WERI-Rb-1 (cell line): ENCODE measurements at regions not wholly inside any gene's neighbourhood (a gene's known extent, or its start where the extent isn't known, plus 50 kb on each side); places are given as distances from the start of the nearest gene placed in this dataset.

ENCODE experiments used
- DNase-seq: peaks from one replicate; pipeline ENCODE4 v3.0.0-alpha.2; 2020
- H3K27ac ChIP-seq: fragments of 250-450 bp; sonication (Bioruptor Pico); 2 replicates; pipeline ENCODE4 v1.5.1; 2020; ENCODE audit warnings: mild to moderate bottlenecking, moderate library complexity
- H3K27me3 ChIP-seq: fragments of 250-450 bp; sonication (Bioruptor Pico); 2 replicates; pipeline ENCODE4 v1.5.1; 2021; ENCODE audit warnings: mild to moderate bottlenecking, low read depth, moderate library complexity; ENCODE audit not compliant: insufficient read depth, severe bottlenecking
- H3K36me3 ChIP-seq: fragments of 250-450 bp; sonication (Bioruptor Pico); 2 replicates; pipeline ENCODE4 v1.5.1; 2020; ENCODE audit warnings: mild to moderate bottlenecking, moderate library complexity
- H3K4me3 ChIP-seq: 2 replicates; pipeline ENCODE4 v1.5.1; 2011; ENCODE audit warnings: low read depth, mild to moderate bottlenecking, control low read depth, low read length
- H3K9me3 ChIP-seq: fragments of 250-450 bp; sonication (Bioruptor Pico); 2 replicates; pipeline ENCODE4 v1.5.1; 2021; ENCODE audit warnings: mild to moderate bottlenecking, moderate library complexity; ENCODE audit not compliant: severe bottlenecking
- CTCF ChIP-seq: IDR thresholded peaks from 2 replicates; pipeline ENCODE4 v1.5.1; 2011; ENCODE audit warnings: low read depth, mild to moderate bottlenecking, control low read depth, inconsistent platforms, low read length

- H3K4me3 ChIP-seq, result no peak overlapping the region
- no peak overlapping the region for H3K27ac ChIP-seq
- TF ChIP-seq CTCF, result no peak
- H3K36me3 ChIP-seq, result no peaks in the 10 kb centered on the region
- H3K27me3 ChIP-seq, result no peaks in the 10 kb centered on the region
- no peak for DNase-seq
- peaks cover 12% of the 10 kb centered on the region for H3K9me3 ChIP-seq
Observed at GRCh38 chr11:70614034-70614681, 215.8 kb downstream of the CTTN start.

- Histone ChIP-seq H3K9me3 (peaks cover 12% of the 10 kb centered on the region), H3K27me3 (no peaks in the 10 kb centered on the region), H3K4me3 (no peak overlapping the region), H3K36me3 (no peaks in the 10 kb centered on the region), H3K27ac (no peak overlapping the region)
- TF ChIP-seq CTCF, result no peak
- no peak for DNase-seq
Observed at GRCh38 chr11:70615036-70615875, 216.9 kb downstream of the CTTN start.

GRCh38 chr11:70616317-70616716 lies 218.0 kb downstream of the CTTN start:
- Histone ChIP-seq H3K27me3 (no peaks in the 10 kb centered on the region), H3K27ac (no peak overlapping the region), H3K4me3 (no peak overlapping the region), H3K36me3 (no peaks in the 10 kb centered on the region), H3K9me3 (peaks cover 12% of the 10 kb centered on the region)
- no peak for TF ChIP-seq CTCF
- DNase-seq, result no peak

GRCh38 chr11:70616938-70617654 lies 218.8 kb downstream of the CTTN start:
- H3K27me3 ChIP-seq, result no peaks in the 10 kb centered on the region
- no peak overlapping the region for H3K4me3 ChIP-seq
- H3K9me3 ChIP-seq, result peaks cover 12% of the 10 kb centered on the region
- no peaks in the 10 kb centered on the region for H3K36me3 ChIP-seq
- DNase-seq, result no peak
- peak overlapping the region; percentile 90 for H3K27ac ChIP-seq
- TF ChIP-seq CTCF, result no peak

GRCh38 chr11:70618431-70619101 lies 220.2 kb downstream of the CTTN start:
- peaks cover 12% of the 10 kb centered on the region for H3K9me3 ChIP-seq
- no peak for TF ChIP-seq CTCF

More at GRCh38 chr11:70618431-70619101, 220.2 kb downstream of the CTTN start:
- no peaks in the 10 kb centered on the region for H3K27me3 ChIP-seq
- peak overlapping the region; percentile 26 for H3K4me3 ChIP-seq
- peak overlapping the region; percentile 90 for H3K27ac ChIP-seq
- DNase-seq, result peak; percentile 84
- no peaks in the 10 kb centered on the region for H3K36me3 ChIP-seq
